ENCODE measurements at regions not wholly inside any gene's neighbourhood (a gene's known extent, or its start where the extent isn't known, plus 50 kb on each side); places are given as distances from the start of the nearest gene placed in this dataset.

DNA sequence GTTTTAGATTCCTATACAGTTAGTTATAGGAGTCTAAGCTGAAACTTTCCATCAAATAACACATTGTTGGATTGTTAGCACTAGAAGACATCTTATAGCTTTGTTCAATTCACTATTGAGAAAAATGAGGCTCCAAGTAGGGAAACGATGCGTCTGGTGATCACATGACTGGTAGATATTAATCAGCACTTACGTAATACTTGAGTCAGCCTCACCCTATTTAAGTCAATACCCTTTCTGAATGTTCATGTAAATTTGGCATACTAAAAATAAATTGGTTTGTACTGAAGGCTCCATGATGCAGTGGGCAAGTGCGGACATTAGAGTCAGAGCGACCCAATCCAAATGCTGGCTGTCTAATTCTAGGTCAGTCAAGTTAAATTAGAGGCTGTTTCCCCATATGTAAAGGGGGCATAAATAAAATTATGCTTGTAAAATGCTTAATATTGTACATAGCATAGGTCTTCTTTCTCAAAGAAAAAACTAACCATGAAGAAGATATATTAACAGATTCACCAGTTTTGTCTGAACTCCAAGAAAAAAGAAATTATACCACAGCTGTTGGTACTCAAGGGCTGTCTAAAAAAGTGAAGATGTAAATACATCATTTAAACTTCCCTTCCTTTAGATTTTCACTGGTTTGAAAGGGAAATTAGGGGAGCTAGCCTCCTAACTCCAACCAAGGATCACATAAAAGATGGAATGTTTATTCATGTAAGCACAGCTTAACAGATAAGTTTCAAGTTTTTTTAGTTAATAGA lies 406.6 kb upstream of the TLE4 start:
- H2AFZ ChIP-seq (ENCODE audit: low read depth, low read length): no peak overlapping the region
- H3K27me3 ChIP-seq (ENCODE audit: control insufficient read depth in 1 of 2, insufficient read depth in 1 of 2, low read length in 2 of 2): peaks cover 3% of the 10 kb centered on the region in 2 experiments
- WGBS: 100% methylated on average over 2 of the region's 5 CpGs
- H3K9me3 ChIP-seq (ENCODE audit: control insufficient read depth, low read length): peaks cover 1% of the 10 kb centered on the region
- H2BK15ac ChIP-seq (ENCODE audit: low read depth, poor library complexity, severe bottlenecking): no peak overlapping the region
- no peaks in the 10 kb centered on the region for H3K36me3 ChIP-seq (ENCODE audit: control insufficient read depth in 1 of 2, insufficient read depth in 2 of 2, low read depth in 1 of 2, low read length in 2 of 2)
- H2BK12ac ChIP-seq (ENCODE audit: low read length in 2 of 2): no peak overlapping the region
- H3K79me1 ChIP-seq (replicated peaks; ENCODE audit: low read length, poor library complexity, severe bottlenecking): no peaks in the 10 kb centered on the region
- no peak overlapping the region for H3K18ac ChIP-seq (ENCODE audit: low read depth in 1 of 2, low read length in 2 of 2)
- H2BK5ac ChIP-seq (ENCODE audit: low read depth, low read length, poor library complexity, severe bottlenecking): no peak overlapping the region
- no peak overlapping the region for H3K4me3 ChIP-seq (ENCODE audit: insufficient read depth in 1 of 2, low read depth in 1 of 2, low read length in 2 of 2)
- no peak overlapping the region for H4K8ac ChIP-seq (ENCODE audit: low read length)
- no peak overlapping the region for H3K27ac ChIP-seq (ENCODE audit: low read length, poor library complexity, severe bottlenecking)
- no peak overlapping the region for H3K23ac ChIP-seq (ENCODE audit: low read length in 2 of 2)
- H4K91ac ChIP-seq (ENCODE audit: low read length): no peak overlapping the region
- no peak overlapping the region for H2AK5ac ChIP-seq (ENCODE audit: low read length, severe bottlenecking)
- H3K4me1 ChIP-seq (ENCODE audit: control insufficient read depth, insufficient read depth, low read depth, low read length): no peaks in the 10 kb centered on the region
- no peak overlapping the region for H3K4me2 ChIP-seq (ENCODE audit: low read length, poor library complexity, severe bottlenecking)
- H3K14ac ChIP-seq (ENCODE audit: low read length in 2 of 2): no peak overlapping the region
- no peak overlapping the region for H2BK120ac ChIP-seq (ENCODE audit: low read depth, low read length)
- no peak overlapping the region for H3K9ac ChIP-seq (ENCODE audit: low read length)
- H3K4ac ChIP-seq (ENCODE audit: low read depth in 1 of 2, low read length in 2 of 2): no peak overlapping the region
- DNase-seq: peak; percentile 57

DNA sequence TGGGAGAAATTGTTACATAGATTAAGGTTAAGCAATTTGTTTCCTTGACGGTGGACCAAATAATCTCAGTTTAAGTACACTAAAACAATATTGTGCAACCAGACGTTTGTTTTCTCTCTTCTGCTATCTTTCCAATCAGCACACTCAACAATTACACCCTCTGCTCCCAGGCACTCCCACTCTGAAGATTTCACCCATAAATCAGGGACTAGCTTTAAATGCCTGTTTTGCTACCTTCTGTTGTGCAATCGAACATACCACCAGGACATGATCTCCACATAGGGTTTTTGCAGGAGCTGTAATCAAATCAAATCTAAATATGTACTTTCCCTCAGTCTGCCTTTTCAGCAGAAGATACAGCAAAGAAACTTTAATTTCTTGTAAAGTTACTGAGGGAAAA lies 405.8 kb upstream of the TLE4 start:
- Histone ChIP-seq H3K4me3 (ENCODE audit: insufficient read depth in 1 of 2, low read depth in 1 of 2, low read length in 2 of 2) (no peak overlapping the region), H3K27ac (ENCODE audit: low read length, poor library complexity, severe bottlenecking) (no peak overlapping the region), H2AFZ (ENCODE audit: low read depth, low read length) (no peak overlapping the region), H3K27me3 (ENCODE audit: control insufficient read depth in 1 of 2, insufficient read depth in 1 of 2, low read length in 2 of 2) (peaks cover 3% of the 10 kb centered on the region in 2 experiments), H3K18ac (ENCODE audit: low read depth in 1 of 2, low read length in 2 of 2) (no peak overlapping the region), H2BK15ac (ENCODE audit: low read depth, poor library complexity, severe bottlenecking) (no peak overlapping the region), H3K4me2 (ENCODE audit: low read length, poor library complexity, severe bottlenecking) (no peak overlapping the region), H3K4me1 (ENCODE audit: control insufficient read depth, insufficient read depth, low read depth, low read length) (no peaks in the 10 kb centered on the region), H3K79me1 (replicated peaks; ENCODE audit: low read length, poor library complexity, severe bottlenecking) (no peaks in the 10 kb centered on the region), H3K23ac (ENCODE audit: low read length in 2 of 2) (no peak overlapping the region), H3K9me3 (ENCODE audit: control insufficient read depth, low read length) (peaks cover 9% of the 10 kb centered on the region), H2BK5ac (ENCODE audit: low read depth, low read length, poor library complexity, severe bottlenecking) (no peak overlapping the region), H3K36me3 (ENCODE audit: control insufficient read depth in 1 of 2, insufficient read depth in 2 of 2, low read depth in 1 of 2, low read length in 2 of 2) (no peaks in the 10 kb centered on the region), H3K4ac (ENCODE audit: low read depth in 1 of 2, low read length in 2 of 2) (no peak overlapping the region), H4K91ac (ENCODE audit: low read length) (no peak overlapping the region), H2BK120ac (ENCODE audit: low read depth, low read length) (no peak overlapping the region), H4K8ac (ENCODE audit: low read length) (no peak overlapping the region), H3K14ac (ENCODE audit: low read length in 2 of 2) (no peak overlapping the region), H2AK5ac (ENCODE audit: low read length, severe bottlenecking) (no peak overlapping the region), H3K9ac (ENCODE audit: low read length) (no peak overlapping the region), H2BK12ac (ENCODE audit: low read length in 2 of 2) (no peak overlapping the region)
- WGBS: 1% methylated on average over 3 of the region's 3 CpGs
- peak; percentile 76 for DNase-seq

DNA sequence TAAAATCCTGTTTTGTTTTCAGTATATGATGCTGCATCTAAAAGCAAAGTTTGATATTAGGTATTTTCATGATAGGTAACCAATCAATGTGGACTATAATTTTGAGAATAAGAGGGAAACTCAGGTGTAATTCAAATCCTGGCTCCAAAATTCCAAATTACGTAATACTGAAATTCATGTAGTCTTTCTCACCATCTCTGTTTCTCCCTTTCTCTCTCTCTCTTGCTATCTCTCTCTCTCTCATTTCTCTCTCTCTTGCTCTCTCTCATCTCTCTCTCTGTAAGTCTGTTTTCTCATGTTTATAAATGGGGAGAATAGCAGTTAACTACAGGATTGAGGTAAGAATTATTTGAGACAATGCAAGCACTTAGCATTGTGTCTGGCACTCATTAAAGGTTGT lies 401.1 kb upstream of the TLE4 start:
- Histone ChIP-seq H3K4ac (ENCODE audit: low read depth in 1 of 2, low read length in 2 of 2) (no peak overlapping the region), H3K23ac (ENCODE audit: low read length in 2 of 2) (no peak overlapping the region), H3K79me1 (replicated peaks; ENCODE audit: low read length, poor library complexity, severe bottlenecking) (no peaks in the 10 kb centered on the region), H2BK12ac (ENCODE audit: low read length in 2 of 2) (no peak overlapping the region), H2BK120ac (ENCODE audit: low read depth, low read length) (no peak overlapping the region), H4K8ac (ENCODE audit: low read length) (no peak overlapping the region), H3K36me3 (ENCODE audit: control insufficient read depth in 1 of 2, insufficient read depth in 2 of 2, low read depth in 1 of 2, low read length in 2 of 2) (no peaks in the 10 kb centered on the region), H2AK5ac (ENCODE audit: low read length, severe bottlenecking) (no peak overlapping the region), H3K27ac (ENCODE audit: low read length, poor library complexity, severe bottlenecking) (no peak overlapping the region), H2BK15ac (ENCODE audit: low read depth, poor library complexity, severe bottlenecking) (no peak overlapping the region), H2AFZ (ENCODE audit: low read depth, low read length) (no peak overlapping the region), H3K4me1 (ENCODE audit: control insufficient read depth, insufficient read depth, low read depth, low read length) (no peaks in the 10 kb centered on the region), H3K18ac (ENCODE audit: low read depth in 1 of 2, low read length in 2 of 2) (no peak overlapping the region), H3K9ac (ENCODE audit: low read length) (no peak overlapping the region), H3K4me3 (ENCODE audit: insufficient read depth in 1 of 2, low read depth in 1 of 2, low read length in 2 of 2) (no peak overlapping the region), H3K14ac (ENCODE audit: low read length in 2 of 2) (no peak overlapping the region), H3K4me2 (ENCODE audit: low read length, poor library complexity, severe bottlenecking) (no peak overlapping the region), H3K27me3 (ENCODE audit: control insufficient read depth in 1 of 2, insufficient read depth in 1 of 2, low read length in 2 of 2) (peaks cover 3 to 6% of the 10 kb centered on the region in 2 experiments), H3K9me3 (ENCODE audit: control insufficient read depth, low read length) (peaks cover 9% of the 10 kb centered on the region), H2BK5ac (ENCODE audit: low read depth, low read length, poor library complexity, severe bottlenecking) (no peak overlapping the region), H4K91ac (ENCODE audit: low read length) (no peak overlapping the region)
- no CpG with 5 or more reads among the region's 1 CpG for WGBS
- no peak for DNase-seq

DNA sequence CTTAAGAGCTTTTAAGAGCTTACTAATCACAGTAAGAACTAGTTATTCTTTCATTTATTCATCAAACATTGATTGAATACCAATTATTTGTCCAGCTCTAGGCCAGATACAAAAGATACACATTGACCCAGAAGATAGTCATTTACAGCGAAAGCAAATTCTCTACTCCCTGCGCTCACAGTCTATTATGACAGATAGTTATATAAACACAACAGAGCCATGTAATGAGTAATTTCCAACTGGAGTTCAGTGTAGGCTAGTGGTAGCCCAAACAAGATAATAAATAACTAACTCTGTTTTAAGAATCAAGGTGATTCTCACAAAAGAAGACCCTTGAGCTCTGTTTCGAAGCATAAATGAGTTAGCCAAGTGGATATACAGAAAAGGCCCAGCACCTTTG lies 397.8 kb upstream of the TLE4 start:
- Histone ChIP-seq H3K4me3 (ENCODE audit: insufficient read depth in 1 of 2, low read depth in 1 of 2, low read length in 2 of 2) (no peak overlapping the region), H4K91ac (ENCODE audit: low read length) (no peak overlapping the region), H3K79me1 (replicated peaks; ENCODE audit: low read length, poor library complexity, severe bottlenecking) (no peaks in the 10 kb centered on the region), H2BK120ac (ENCODE audit: low read depth, low read length) (no peak overlapping the region), H3K36me3 (ENCODE audit: control insufficient read depth in 1 of 2, insufficient read depth in 2 of 2, low read depth in 1 of 2, low read length in 2 of 2) (no peaks in the 10 kb centered on the region), H3K9ac (ENCODE audit: low read length) (no peak overlapping the region), H3K4me2 (ENCODE audit: low read length, poor library complexity, severe bottlenecking) (no peak overlapping the region), H2BK12ac (ENCODE audit: low read length in 2 of 2) (no peak overlapping the region), H2BK5ac (ENCODE audit: low read depth, low read length, poor library complexity, severe bottlenecking) (no peak overlapping the region), H3K18ac (ENCODE audit: low read depth in 1 of 2, low read length in 2 of 2) (no peak overlapping the region), H2BK15ac (ENCODE audit: low read depth, poor library complexity, severe bottlenecking) (no peak overlapping the region), H2AFZ (ENCODE audit: low read depth, low read length) (no peak overlapping the region), H3K4ac (ENCODE audit: low read depth in 1 of 2, low read length in 2 of 2) (no peak overlapping the region), H3K9me3 (ENCODE audit: control insufficient read depth, low read length) (peaks cover 9% of the 10 kb centered on the region), H4K8ac (ENCODE audit: low read length) (no peak overlapping the region), H3K4me1 (ENCODE audit: control insufficient read depth, insufficient read depth, low read depth, low read length) (no peaks in the 10 kb centered on the region), H3K27ac (ENCODE audit: low read length, poor library complexity, severe bottlenecking) (no peak overlapping the region), H3K23ac (ENCODE audit: low read length in 2 of 2) (no peak overlapping the region), H3K27me3 (ENCODE audit: control insufficient read depth in 1 of 2, insufficient read depth in 1 of 2, low read length in 2 of 2) (peaks cover 0 to 4% of the 10 kb centered on the region in 2 experiments), H3K14ac (ENCODE audit: low read length in 2 of 2) (no peak overlapping the region), H2AK5ac (ENCODE audit: low read length, severe bottlenecking) (no peak overlapping the region)
- peak; percentile 17 for DNase-seq
- WGBS: 96% methylated on average over 1 of the region's 3 CpGs
